ENCODE measurements at regions not wholly inside any gene's neighbourhood (a gene's known extent, or its start where the extent isn't known, plus 50 kb on each side); places are given as distances from the start of the nearest gene placed in this dataset.

DNA sequence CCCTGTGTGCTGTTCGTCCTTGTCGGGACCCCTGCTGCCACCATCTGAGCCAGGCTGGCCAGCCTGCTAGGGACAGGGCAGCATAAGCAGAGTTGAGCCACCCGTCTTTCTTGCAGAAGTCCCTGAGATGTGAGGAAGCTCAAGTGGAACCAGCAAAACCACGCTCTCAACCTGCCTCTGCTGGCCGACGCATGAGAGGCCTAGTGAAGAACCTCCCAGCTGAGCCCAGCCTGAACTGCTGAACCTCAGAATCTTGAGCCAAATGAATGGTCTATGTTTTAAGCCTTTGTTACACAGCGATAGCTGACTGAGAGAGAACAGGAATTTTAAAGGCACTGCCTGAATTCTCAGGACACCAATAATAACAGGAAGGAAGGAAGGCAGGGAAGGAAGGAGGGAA, 98.9 kb upstream of the ADRA2C start:
- TF ChIP-seq, protein P1, sequence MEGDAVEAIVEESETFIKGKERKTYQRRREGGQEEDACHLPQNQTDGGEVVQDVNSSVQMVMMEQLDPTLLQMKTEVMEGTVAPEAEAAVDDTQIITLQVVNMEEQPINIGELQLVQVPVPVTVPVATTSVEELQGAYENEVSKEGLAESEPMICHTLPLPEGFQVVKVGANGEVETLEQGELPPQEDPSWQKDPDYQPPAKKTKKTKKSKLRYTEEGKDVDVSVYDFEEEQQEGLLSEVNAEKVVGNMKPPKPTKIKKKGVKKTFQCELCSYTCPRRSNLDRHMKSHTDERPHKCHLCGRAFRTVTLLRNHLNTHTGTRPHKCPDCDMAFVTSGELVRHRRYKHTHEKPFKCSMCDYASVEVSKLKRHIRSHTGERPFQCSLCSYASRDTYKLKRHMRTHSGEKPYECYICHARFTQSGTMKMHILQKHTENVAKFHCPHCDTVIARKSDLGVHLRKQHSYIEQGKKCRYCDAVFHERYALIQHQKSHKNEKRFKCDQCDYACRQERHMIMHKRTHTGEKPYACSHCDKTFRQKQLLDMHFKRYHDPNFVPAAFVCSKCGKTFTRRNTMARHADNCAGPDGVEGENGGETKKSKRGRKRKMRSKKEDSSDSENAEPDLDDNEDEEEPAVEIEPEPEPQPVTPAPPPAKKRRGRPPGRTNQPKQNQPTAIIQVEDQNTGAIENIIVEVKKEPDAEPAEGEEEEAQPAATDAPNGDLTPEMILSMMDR (conservative IDR thresholded peaks at IDR 0.05): no peak
- TF ChIP-seq ZFX (IDR thresholded peaks at IDR 0.05): no peak

Data from C4-2B (cell line).